Thoracic aorta (tissue), 2 donors: ENCODE measurements at regions not wholly inside any gene's neighbourhood (a gene's known extent, or its start where the extent isn't known, plus 50 kb on each side); places are given as distances from the start of the nearest gene placed in this dataset.

Experiments used
- ATAC-seq: fragments of 150-250 bp; one replicate; pipeline ENCODE4 v1.8.0; 2017; ENCODE audit warnings: low read depth; ENCODE audit not compliant: insufficient number of reproducible peaks, low FRiP score
- DNase-seq: peaks from one replicate; pipeline ENCODE4 v3.0.0-alpha.2; 2020; ENCODE audit warnings: low spot score
- H3K27ac ChIP-seq, 2 donors: fragments of 200-600 bp; sonication (generic); 1 replicate in 1 of 2; 2 replicates in 1 of 2; pipeline ENCODE4 v1.5.1; 2016; ENCODE audit warnings: mild to moderate bottlenecking in 2 of 2, moderate library complexity in 2 of 2
- H3K27me3 ChIP-seq: fragments of 200-600 bp; sonication (generic); replicated peaks from 2 replicates; pipeline ENCODE4 v1.6.0; 2016; ENCODE audit warnings: mild to moderate bottlenecking; ENCODE audit not compliant: insufficient read depth
- H3K36me3 ChIP-seq: fragments of 200-600 bp; sonication (generic); one replicate; pipeline ENCODE4 v1.5.1; 2016
- H3K4me1 ChIP-seq, 2 donors: fragments of 200-600 bp; sonication (generic); 1 replicate in 1 of 2; 2 replicates in 1 of 2; pipeline versions ENCODE4 v1.5.1 to v1.6.0; 2016; ENCODE audit warnings: low read depth in 2 of 2, mild to moderate bottlenecking in 1 of 2; ENCODE audit not compliant: control insufficient read depth in 1 of 2
- H3K4me3 ChIP-seq: fragments of 200-600 bp; sonication (generic); 2 replicates; pipeline ENCODE4 v1.5.1; 2016; ENCODE audit warnings: mild to moderate bottlenecking
- H3K9me3 ChIP-seq: fragments of 200-600 bp; sonication (generic); 2 replicates; pipeline ENCODE4 v1.5.1; 2016
- TF ChIP-seq, protein P1 (sequence below): fragments of 200-600 bp; sonication (generic); IDR thresholded peaks from one replicate; pipeline ENCODE4 v1.5.1; 2019; ENCODE audit warnings: antibody characterized with exemption

DNA sequence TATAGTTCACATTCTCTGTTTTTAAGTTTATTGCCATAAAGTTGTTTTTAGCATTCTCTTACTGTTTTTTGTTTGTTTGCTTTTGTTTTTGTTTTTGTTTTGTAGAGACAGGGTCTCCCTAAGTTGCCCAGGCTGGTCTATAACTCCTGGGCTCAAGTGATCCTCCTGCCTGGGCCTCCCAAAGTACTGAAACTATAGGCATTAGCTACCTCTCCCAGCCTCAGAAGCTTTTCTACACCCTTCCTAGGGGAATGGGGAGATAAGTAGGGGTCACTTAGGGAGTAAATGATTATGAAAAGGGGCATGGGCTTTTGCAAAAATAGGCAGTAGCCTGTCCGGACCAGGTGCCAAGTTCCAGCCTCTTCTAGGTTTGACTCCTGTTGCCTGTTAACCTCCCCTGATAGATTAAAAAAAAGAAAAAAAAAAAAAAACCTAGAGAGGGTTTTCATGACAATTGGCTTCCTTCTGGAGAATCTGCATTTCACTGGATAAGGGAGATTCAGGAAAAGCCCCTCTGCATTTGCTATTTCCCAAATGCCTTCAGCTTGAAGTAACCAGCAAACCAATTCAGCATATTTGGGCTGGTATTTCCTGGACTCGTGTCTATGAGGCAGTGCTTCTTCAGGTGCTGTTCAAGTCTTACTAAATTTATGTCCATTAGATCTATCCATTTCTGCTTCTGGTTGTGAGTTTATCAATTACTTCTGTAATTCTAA is 216.8 kb downstream of the TM9SF2 start:
- no peak for ATAC-seq
- Histone ChIP-seq H3K9me3 (no peaks in the 10 kb centered on the region), H3K27me3 (no peaks in the 10 kb centered on the region), H3K27ac (no peak overlapping the region), H3K4me1 (no peaks in the 10 kb centered on the region), H3K4me3 (no peak overlapping the region), H3K36me3 (no peaks in the 10 kb centered on the region)
- TF ChIP-seq, protein P1, sequence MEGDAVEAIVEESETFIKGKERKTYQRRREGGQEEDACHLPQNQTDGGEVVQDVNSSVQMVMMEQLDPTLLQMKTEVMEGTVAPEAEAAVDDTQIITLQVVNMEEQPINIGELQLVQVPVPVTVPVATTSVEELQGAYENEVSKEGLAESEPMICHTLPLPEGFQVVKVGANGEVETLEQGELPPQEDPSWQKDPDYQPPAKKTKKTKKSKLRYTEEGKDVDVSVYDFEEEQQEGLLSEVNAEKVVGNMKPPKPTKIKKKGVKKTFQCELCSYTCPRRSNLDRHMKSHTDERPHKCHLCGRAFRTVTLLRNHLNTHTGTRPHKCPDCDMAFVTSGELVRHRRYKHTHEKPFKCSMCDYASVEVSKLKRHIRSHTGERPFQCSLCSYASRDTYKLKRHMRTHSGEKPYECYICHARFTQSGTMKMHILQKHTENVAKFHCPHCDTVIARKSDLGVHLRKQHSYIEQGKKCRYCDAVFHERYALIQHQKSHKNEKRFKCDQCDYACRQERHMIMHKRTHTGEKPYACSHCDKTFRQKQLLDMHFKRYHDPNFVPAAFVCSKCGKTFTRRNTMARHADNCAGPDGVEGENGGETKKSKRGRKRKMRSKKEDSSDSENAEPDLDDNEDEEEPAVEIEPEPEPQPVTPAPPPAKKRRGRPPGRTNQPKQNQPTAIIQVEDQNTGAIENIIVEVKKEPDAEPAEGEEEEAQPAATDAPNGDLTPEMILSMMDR: no peak
- DNase-seq: no peak

- ATAC-seq (no peak), DNase-seq (no peak)
- Histone ChIP-seq H3K9me3 (no peaks in the 10 kb centered on the region), H3K4me3 (no peak overlapping the region), H3K27me3 (no peaks in the 10 kb centered on the region), H3K27ac (no peak overlapping the region), H3K36me3 (no peaks in the 10 kb centered on the region), H3K4me1 (no peaks in the 10 kb centered on the region)
- TF ChIP-seq, protein P1: no peak
Measured at GRCh38 chr13:99709134-99709533, 207.9 kb downstream of the TM9SF2 start.

GRCh38 chr13:99704390-99704789 is 203.1 kb downstream of the TM9SF2 start:
- Histone ChIP-seq H3K9me3 (no peaks in the 10 kb centered on the region), H3K36me3 (no peaks in the 10 kb centered on the region), H3K27me3 (no peaks in the 10 kb centered on the region), H3K27ac (no peak overlapping the region), H3K4me3 (no peak overlapping the region), H3K4me1 (no peaks in the 10 kb centered on the region)
- DNase-seq: no peak
- TF ChIP-seq, protein P1: no peak
- ATAC-seq: no peak

DNA sequence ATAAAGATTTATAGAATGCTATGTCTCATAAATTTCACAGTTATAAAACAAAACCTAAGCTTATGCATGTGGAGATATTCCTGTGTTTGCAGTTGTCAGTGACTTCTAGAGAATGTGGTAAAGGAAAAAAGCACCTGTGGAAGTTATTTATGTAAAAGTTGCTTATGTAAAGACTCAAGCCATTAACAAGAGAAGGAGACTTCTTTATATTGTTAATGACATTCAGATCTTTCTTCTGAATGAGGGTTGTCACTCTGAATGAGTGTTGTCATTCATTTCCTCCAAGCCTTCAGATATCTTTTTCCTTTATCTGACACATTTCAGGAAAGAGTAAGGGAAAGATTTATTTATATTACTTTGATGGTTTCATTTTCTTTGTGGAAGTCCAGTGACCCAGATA is 202.6 kb downstream of the TM9SF2 start:
- H3K36me3 ChIP-seq: no peaks in the 10 kb centered on the region
- no peaks in the 10 kb centered on the region for H3K27me3 ChIP-seq
- ATAC-seq (no peak), DNase-seq (no peak)
- no peaks in the 10 kb centered on the region for H3K9me3 ChIP-seq
- TF ChIP-seq, protein P1: no peak
- no peak overlapping the region for H3K27ac ChIP-seq
- no peak overlapping the region for H3K4me3 ChIP-seq
- no peaks in the 10 kb centered on the region for H3K4me1 ChIP-seq

DNA sequence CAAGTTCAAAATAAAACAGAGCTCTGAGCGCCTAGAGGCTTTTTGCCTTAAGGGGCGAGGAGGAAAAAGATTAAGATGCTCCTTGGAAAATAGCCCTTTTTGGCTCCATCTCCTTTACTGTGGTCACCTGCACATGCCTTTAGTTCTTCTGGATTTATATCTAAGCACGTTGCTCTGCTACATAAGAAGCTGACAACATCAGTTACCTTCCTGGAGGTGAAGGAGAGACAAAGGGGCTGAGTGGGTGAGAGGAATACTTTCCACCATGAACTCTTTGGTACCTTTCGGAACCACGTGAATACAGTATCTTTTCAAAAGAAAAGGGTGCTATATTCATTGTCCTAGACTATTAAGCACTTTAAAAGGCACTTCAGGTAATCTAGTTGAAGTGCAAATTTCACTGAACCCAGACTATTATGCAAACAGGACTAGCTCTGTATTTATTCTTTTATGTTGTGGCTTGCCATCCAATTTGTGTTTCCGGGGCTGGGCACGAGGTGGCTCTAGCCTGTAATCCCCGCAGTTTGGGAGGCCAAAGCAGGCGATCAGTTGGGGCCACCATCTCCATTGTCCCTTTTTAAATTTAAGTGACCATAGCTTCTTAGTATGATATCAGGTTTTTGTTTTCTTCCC is 201.5 kb downstream of the TM9SF2 start:
- TF ChIP-seq, protein P1: no peak
- no peak for DNase-seq
- no peaks in the 10 kb centered on the region for H3K9me3 ChIP-seq

More for the DNA sequence above, 201.5 kb downstream of the TM9SF2 start:
- Histone ChIP-seq H3K4me3 (no peak overlapping the region), H3K4me1 (no peaks in the 10 kb centered on the region), H3K27me3 (no peaks in the 10 kb centered on the region), H3K36me3 (no peaks in the 10 kb centered on the region), H3K27ac (no peak overlapping the region)
- no peak for ATAC-seq
